ENCODE measurements at regions not wholly inside any gene's neighbourhood (a gene's known extent, or its start where the extent isn't known, plus 50 kb on each side); places are given as distances from the start of the nearest gene placed in this dataset.

DNA sequence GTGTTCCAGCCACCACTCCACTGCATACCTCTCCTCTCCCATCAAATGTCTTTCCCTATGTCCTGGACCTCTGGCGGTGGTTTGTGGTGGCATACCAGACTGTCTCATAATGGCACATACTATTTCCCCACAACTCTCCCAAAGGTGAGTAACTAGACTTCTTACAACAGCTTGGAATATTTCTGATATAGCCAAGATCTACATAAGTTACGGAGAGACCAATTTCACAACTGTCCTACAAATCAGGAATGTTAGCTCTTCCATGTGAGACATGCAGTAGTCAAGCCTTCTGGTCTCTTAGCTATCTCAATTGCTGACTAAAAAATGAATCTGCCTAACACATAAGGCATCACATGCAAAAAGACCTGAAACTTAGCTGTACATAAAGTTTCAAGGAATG is 588.9 kb downstream of the RNF144B start:
- Histone ChIP-seq H3K27me3 (ENCODE audit: low read length) (peaks cover 73% of the 10 kb centered on the region), H3K4me1 (ENCODE audit: insufficient read depth, low read length) (no peaks in the 10 kb centered on the region), H3F3A (ENCODE audit: low read length, unreplicated experiment) (no peaks in the 10 kb centered on the region), H3K4me2 (ENCODE audit: low read length) (no peak overlapping the region), H3K9me2 (replicated peaks; ENCODE audit: low read length) (no peaks in the 10 kb centered on the region), H3K9ac (ENCODE audit: low read length) (no peak overlapping the region), H3K27ac (ENCODE audit: low read length) (no peak overlapping the region), H2AFZ (ENCODE audit: low read length) (no peak overlapping the region), H3K9me3 (ENCODE audit: low read length) (no peaks in the 10 kb centered on the region), H4K20me1 (ENCODE audit: low read length) (no peaks in the 10 kb centered on the region), H3K36me3 (ENCODE audit: low read depth, low read length) (no peaks in the 10 kb centered on the region), H3K4me3 (ENCODE audit: low read length) (no peak overlapping the region), H3K79me2 (ENCODE audit: low read length) (no peaks in the 10 kb centered on the region)
- ATAC-seq (no peak), DNase-seq (no peak)
- ChIA-PET CTCF (no interaction called here), POLR2A (ENCODE audit: unreplicated experiment) (no interaction called here)
- TF ChIP-seq EZH2 (IDR thresholded peaks at IDR 0.05; ENCODE audit: low read length, unreplicated experiment): no peak
- TF ChIP-seq, protein P1, sequence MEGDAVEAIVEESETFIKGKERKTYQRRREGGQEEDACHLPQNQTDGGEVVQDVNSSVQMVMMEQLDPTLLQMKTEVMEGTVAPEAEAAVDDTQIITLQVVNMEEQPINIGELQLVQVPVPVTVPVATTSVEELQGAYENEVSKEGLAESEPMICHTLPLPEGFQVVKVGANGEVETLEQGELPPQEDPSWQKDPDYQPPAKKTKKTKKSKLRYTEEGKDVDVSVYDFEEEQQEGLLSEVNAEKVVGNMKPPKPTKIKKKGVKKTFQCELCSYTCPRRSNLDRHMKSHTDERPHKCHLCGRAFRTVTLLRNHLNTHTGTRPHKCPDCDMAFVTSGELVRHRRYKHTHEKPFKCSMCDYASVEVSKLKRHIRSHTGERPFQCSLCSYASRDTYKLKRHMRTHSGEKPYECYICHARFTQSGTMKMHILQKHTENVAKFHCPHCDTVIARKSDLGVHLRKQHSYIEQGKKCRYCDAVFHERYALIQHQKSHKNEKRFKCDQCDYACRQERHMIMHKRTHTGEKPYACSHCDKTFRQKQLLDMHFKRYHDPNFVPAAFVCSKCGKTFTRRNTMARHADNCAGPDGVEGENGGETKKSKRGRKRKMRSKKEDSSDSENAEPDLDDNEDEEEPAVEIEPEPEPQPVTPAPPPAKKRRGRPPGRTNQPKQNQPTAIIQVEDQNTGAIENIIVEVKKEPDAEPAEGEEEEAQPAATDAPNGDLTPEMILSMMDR (conservative IDR thresholded peaks at IDR 0.05; ENCODE audit: low read depth, low read length): no peak
- BruUV-seq (replicated peaks): no TSS peak
- intact Hi-C loops (cut with micrococcal nuclease): no loop called here

GRCh38 chr6:18976966-18977365 is 589.8 kb downstream of the RNF144B start:
- ChIA-PET POLR2A (ENCODE audit: unreplicated experiment) (interaction anchor here (0.6 kb wide), 1 partner anchor 590 kb away, joined by 13 read pairs; the partner anchor contains the start of gene RNF144B), CTCF (no interaction called here)
- H3K4me2 ChIP-seq (ENCODE audit: low read length): no peak overlapping the region
- no peak for TF ChIP-seq EZH2phosphoT487 (IDR thresholded peaks at IDR 0.05; ENCODE audit: borderline replicate concordance, low read length)
- TF ChIP-seq, protein P1 (conservative IDR thresholded peaks at IDR 0.05; ENCODE audit: low read depth, low read length): no peak
- TF ChIP-seq EZH2 (IDR thresholded peaks at IDR 0.05; ENCODE audit: low read length, unreplicated experiment): no peak
- H3F3A ChIP-seq (ENCODE audit: low read length, unreplicated experiment): no peaks in the 10 kb centered on the region
- H3K27me3 ChIP-seq (ENCODE audit: low read length): peaks cover 68% of the 10 kb centered on the region
- no peaks in the 10 kb centered on the region for H3K36me3 ChIP-seq (ENCODE audit: low read depth, low read length)
- no peak overlapping the region for H3K27ac ChIP-seq (ENCODE audit: low read length)
- no peak overlapping the region for H3K9ac ChIP-seq (ENCODE audit: low read length)
- DNase-seq (no peak), ATAC-seq (no peak)
- no peaks in the 10 kb centered on the region for H3K9me3 ChIP-seq (ENCODE audit: low read length)
- no TSS peak for BruUV-seq (replicated peaks)
- H3K9me2 ChIP-seq (replicated peaks; ENCODE audit: low read length): no peaks in the 10 kb centered on the region
- H2AFZ ChIP-seq (ENCODE audit: low read length): no peak overlapping the region
- no peaks in the 10 kb centered on the region for H3K79me2 ChIP-seq (ENCODE audit: low read length)
- intact Hi-C loops (cut with micrococcal nuclease): no loop called here
- no peak overlapping the region for H3K4me3 ChIP-seq (ENCODE audit: low read length)
- H3K4me1 ChIP-seq (ENCODE audit: insufficient read depth, low read length): no peaks in the 10 kb centered on the region
- H4K20me1 ChIP-seq (ENCODE audit: low read length): no peaks in the 10 kb centered on the region

DNA sequence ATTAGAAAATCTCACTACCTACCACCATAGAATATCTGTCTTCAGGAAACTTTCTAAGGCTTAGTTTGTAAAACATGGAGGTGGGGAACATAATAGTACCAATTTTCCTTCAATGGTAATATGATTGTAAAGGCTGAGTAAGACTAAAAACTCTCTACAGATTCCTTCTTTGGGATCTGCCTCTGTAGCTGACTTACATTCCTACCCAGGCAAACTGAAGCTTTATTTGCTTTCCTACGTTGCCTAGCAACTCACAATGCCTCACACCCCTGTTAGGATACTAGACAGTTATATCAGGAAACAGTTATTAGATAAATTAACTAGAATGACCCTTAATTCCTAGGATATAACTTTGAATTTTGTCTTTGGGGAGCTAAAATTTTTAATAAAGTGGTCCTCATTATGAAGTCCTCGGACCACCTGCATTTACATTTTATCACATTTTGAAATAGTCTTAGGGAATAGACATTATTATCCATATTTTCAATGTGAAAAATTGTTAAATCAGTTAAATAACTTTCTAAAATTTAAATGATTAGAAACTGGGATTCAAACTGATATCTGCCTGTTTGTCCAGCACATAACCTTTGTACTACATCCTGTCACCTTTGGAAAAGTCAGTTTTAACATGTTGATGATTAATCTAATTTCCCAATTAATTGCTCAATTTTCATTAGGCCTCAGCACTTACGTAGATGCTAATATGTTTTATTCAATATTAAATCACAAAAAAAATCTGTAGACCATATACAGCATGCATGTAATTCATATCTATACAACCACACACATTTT is 591.4 kb downstream of the RNF144B start:
- intact Hi-C loops (cut with micrococcal nuclease): no loop called here
- no peaks in the 10 kb centered on the region for H3K4me1 ChIP-seq (ENCODE audit: insufficient read depth, low read length)
- H3K79me2 ChIP-seq (ENCODE audit: low read length): no peaks in the 10 kb centered on the region
- DNase-seq (peak; percentile 55), ATAC-seq (no peak; the same call in 1 of the 2 replicates)
- H3F3A ChIP-seq (ENCODE audit: low read length, unreplicated experiment): no peaks in the 10 kb centered on the region
- no peak overlapping the region for H3K9ac ChIP-seq (ENCODE audit: low read length)
- H3K9me3 ChIP-seq (ENCODE audit: low read length): no peaks in the 10 kb centered on the region
- TF ChIP-seq, protein P1 (conservative IDR thresholded peaks at IDR 0.05; ENCODE audit: low read depth, low read length): no peak
- TF ChIP-seq EZH2phosphoT487 (IDR thresholded peaks at IDR 0.05; ENCODE audit: borderline replicate concordance, low read length): no peak
- TF ChIP-seq EZH2 (IDR thresholded peaks at IDR 0.05; ENCODE audit: low read length, unreplicated experiment): no peak
- no peak overlapping the region for H3K4me3 ChIP-seq (ENCODE audit: low read length)
- no peak overlapping the region for H2AFZ ChIP-seq (ENCODE audit: low read length)
- peaks cover 52% of the 10 kb centered on the region for H3K27me3 ChIP-seq (ENCODE audit: low read length)
- ChIA-PET CTCF (no interaction called here), POLR2A (ENCODE audit: unreplicated experiment) (no interaction called here)
- BruUV-seq (replicated peaks): no TSS peak
- no peaks in the 10 kb centered on the region for H3K9me2 ChIP-seq (replicated peaks; ENCODE audit: low read length)
- no peaks in the 10 kb centered on the region for H4K20me1 ChIP-seq (ENCODE audit: low read length)
- H3K4me2 ChIP-seq (ENCODE audit: low read length): no peak overlapping the region
- H3K36me3 ChIP-seq (ENCODE audit: low read depth, low read length): no peaks in the 10 kb centered on the region
- no peak overlapping the region for H3K27ac ChIP-seq (ENCODE audit: low read length)

Data from PC-3 (cell line).